ES-I3 (cell line): ENCODE measurements at regions not wholly inside any gene's neighbourhood (a gene's known extent, or its start where the extent isn't known, plus 50 kb on each side); places are given as distances from the start of the nearest gene placed in this dataset.

Source experiments
- H3K36me3 ChIP-seq: 2 replicates; pipeline ENCODE4 v1.6.1; 2013; ENCODE audit warnings: mild to moderate bottlenecking, low read length, control low read depth, moderate library complexity; ENCODE audit not compliant: insufficient read depth
- H3K4me1 ChIP-seq: 2 replicates; pipeline ENCODE4 v1.6.1; 2013; ENCODE audit warnings: mild to moderate bottlenecking, control low read depth, low read length; ENCODE audit not compliant: insufficient read depth
- H3K9ac ChIP-seq: 2 replicates; pipeline ENCODE4 v1.6.1; 2013; ENCODE audit warnings: low read depth, mild to moderate bottlenecking, low read length, moderate library complexity
- H3K9me3 ChIP-seq: 2 replicates; pipeline ENCODE4 v1.6.1; 2013; ENCODE audit warnings: mild to moderate bottlenecking, low read length, moderate library complexity; ENCODE audit not compliant: control insufficient read depth, insufficient read depth

GRCh38 chr2:156706576-156706975 lies 270.4 kb downstream of the GPD2 start:
- Histone ChIP-seq H3K9me3 (no peaks in the 10 kb centered on the region), H3K36me3 (no peaks in the 10 kb centered on the region; the same call in 1 of the 2 replicates), H3K9ac (no peak overlapping the region), H3K4me1 (peaks cover 22% of the 10 kb centered on the region)

- peaks cover 3% of the 10 kb centered on the region; the same call in 1 of the 2 replicates for H3K9me3 ChIP-seq
- no peak overlapping the region for H3K9ac ChIP-seq
- no peaks in the 10 kb centered on the region; the same call in 1 of the 2 replicates for H3K36me3 ChIP-seq
- peaks cover 11% of the 10 kb centered on the region; the same call in 1 of the 2 replicates for H3K4me1 ChIP-seq
Measured at GRCh38 chr2:156708051-156708450, 271.9 kb downstream of the GPD2 start.

- peaks cover 9% of the 10 kb centered on the region for H3K9me3 ChIP-seq
- peaks cover 10% of the 10 kb centered on the region; the same call in 1 of the 2 replicates for H3K4me1 ChIP-seq
- H3K36me3 ChIP-seq, result no peaks in the 10 kb centered on the region; the same call in 1 of the 2 replicates
- no peak overlapping the region for H3K9ac ChIP-seq
Measured at GRCh38 chr2:156709091-156709490, 272.9 kb downstream of the GPD2 start.

- Histone ChIP-seq H3K9ac (no peak overlapping the region), H3K9me3 (peaks cover 18% of the 10 kb centered on the region), H3K4me1 (0 out of 2 replicates have a peak, but pooled peaks cover 3% of the 10 kb centered on the region), H3K36me3 (peaks cover 5% of the 10 kb centered on the region; the same call in 1 of the 2 replicates)
Measured at GRCh38 chr2:156719036-156719435, 282.9 kb downstream of the GPD2 start.

GRCh38 chr2:156727867-156728266 lies 291.7 kb downstream of the GPD2 start:
- Histone ChIP-seq H3K36me3 (no peaks in the 10 kb centered on the region), H3K4me1 (peaks cover 27% of the 10 kb centered on the region), H3K9ac (no peak overlapping the region), H3K9me3 (no peaks in the 10 kb centered on the region)

- Histone ChIP-seq H3K9ac (no peak overlapping the region), H3K36me3 (no peaks in the 10 kb centered on the region), H3K4me1 (peaks cover 27% of the 10 kb centered on the region), H3K9me3 (no peaks in the 10 kb centered on the region)
Measured at GRCh38 chr2:156728328-156728727, 292.1 kb downstream of the GPD2 start.

- H3K36me3 ChIP-seq, result no peaks in the 10 kb centered on the region
- H3K9me3 ChIP-seq, result no peaks in the 10 kb centered on the region
- H3K9ac ChIP-seq, result no peak overlapping the region
- peaks cover 27% of the 10 kb centered on the region for H3K4me1 ChIP-seq
Measured at GRCh38 chr2:156731506-156731905, 295.3 kb downstream of the GPD2 start.

GRCh38 chr2:156736950-156737349 lies 300.8 kb downstream of the GPD2 start:
- no peaks in the 10 kb centered on the region for H3K36me3 ChIP-seq
- H3K4me1 ChIP-seq, result peaks cover 8% of the 10 kb centered on the region; the same call in 1 of the 2 replicates
- H3K9ac ChIP-seq, result no peak overlapping the region
- H3K9me3 ChIP-seq, result no peaks in the 10 kb centered on the region

GRCh38 chr2:156739301-156739700 lies 303.1 kb downstream of the GPD2 start:
- Histone ChIP-seq H3K9me3 (no peaks in the 10 kb centered on the region; the same call in 1 of the 2 replicates), H3K9ac (no peak overlapping the region), H3K36me3 (no peaks in the 10 kb centered on the region), H3K4me1 (peaks cover 5% of the 10 kb centered on the region; the same call in 1 of the 2 replicates)

- H3K36me3 ChIP-seq, result no peaks in the 10 kb centered on the region
- peaks cover 7% of the 10 kb centered on the region; the same call in 1 of the 2 replicates for H3K4me1 ChIP-seq
- no peak overlapping the region for H3K9ac ChIP-seq
- no peaks in the 10 kb centered on the region; the same call in 1 of the 2 replicates for H3K9me3 ChIP-seq
Measured at GRCh38 chr2:156745619-156746018, 309.4 kb downstream of the GPD2 start.

- H3K36me3 ChIP-seq, result no peaks in the 10 kb centered on the region
- H3K9ac ChIP-seq, result no peak overlapping the region
- peaks cover 7% of the 10 kb centered on the region; the same call in 1 of the 2 replicates for H3K4me1 ChIP-seq
Measured at GRCh38 chr2:156748221-156748620, 312.0 kb downstream of the GPD2 start.

GRCh38 chr2:156752042-156752441 lies 315.9 kb downstream of the GPD2 start:
- Histone ChIP-seq H3K9ac (no peak overlapping the region), H3K4me1 (peaks cover 7% of the 10 kb centered on the region; the same call in 1 of the 2 replicates), H3K36me3 (no peaks in the 10 kb centered on the region), H3K9me3 (no peaks in the 10 kb centered on the region)

More at GRCh38 chr2:156748221-156748620, 312.0 kb downstream of the GPD2 start:
- H3K9me3 ChIP-seq, result no peaks in the 10 kb centered on the region; the same call in 1 of the 2 replicates

GRCh38 chr2:156753766-156754165 lies 317.6 kb downstream of the GPD2 start:
- H3K36me3 ChIP-seq, result no peaks in the 10 kb centered on the region
- no peaks in the 10 kb centered on the region; the same call in 1 of the 2 replicates for H3K4me1 ChIP-seq

GRCh38 chr2:156756516-156756915 lies 320.3 kb downstream of the GPD2 start:
- Histone ChIP-seq H3K36me3 (no peaks in the 10 kb centered on the region), H3K4me1 (no peaks in the 10 kb centered on the region), H3K9ac (no peak overlapping the region), H3K9me3 (no peaks in the 10 kb centered on the region)

More at GRCh38 chr2:156753766-156754165, 317.6 kb downstream of the GPD2 start:
- no peak overlapping the region for H3K9ac ChIP-seq
- no peaks in the 10 kb centered on the region for H3K9me3 ChIP-seq

- Histone ChIP-seq H3K9ac (no peak overlapping the region), H3K9me3 (no peaks in the 10 kb centered on the region), H3K36me3 (no peaks in the 10 kb centered on the region; the same call in 1 of the 2 replicates), H3K4me1 (no peaks in the 10 kb centered on the region)
Measured at GRCh38 chr2:156763174-156763573, 327.0 kb downstream of the GPD2 start.
